ENCODE measurements at regions not wholly inside any gene's neighbourhood (a gene's known extent, or its start where the extent isn't known, plus 50 kb on each side); places are given as distances from the start of the nearest gene placed in this dataset.
A peak's percentile ranks its signal among the peaks of the same experiment; 100 is the strongest.
"Not testable (repeated sequence)": the region's sequence is repeated elsewhere in the genome, so short reads cannot be mapped to it uniquely, and the experiment has no call there.

DNA sequence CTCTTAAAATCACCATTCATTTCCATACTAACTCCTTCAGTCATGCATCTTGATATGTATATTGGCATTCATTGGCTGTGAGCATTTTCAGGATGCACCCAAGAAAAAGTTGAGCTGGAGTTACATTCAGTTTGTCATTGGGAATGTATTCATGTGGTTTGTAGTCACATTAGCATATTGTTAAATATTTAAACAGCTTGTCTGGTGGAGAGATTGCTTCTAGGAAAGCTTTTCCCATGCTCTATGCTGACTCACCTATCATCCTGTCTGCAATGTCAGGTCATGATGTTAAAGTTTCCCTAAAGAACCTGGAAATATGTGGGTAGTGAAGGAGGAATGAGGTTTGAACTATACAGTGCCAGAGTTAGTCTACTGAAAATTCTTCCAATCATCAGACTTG lies 583.6 kb downstream of the GALC start:
- no peak for DNase-seq

DNA sequence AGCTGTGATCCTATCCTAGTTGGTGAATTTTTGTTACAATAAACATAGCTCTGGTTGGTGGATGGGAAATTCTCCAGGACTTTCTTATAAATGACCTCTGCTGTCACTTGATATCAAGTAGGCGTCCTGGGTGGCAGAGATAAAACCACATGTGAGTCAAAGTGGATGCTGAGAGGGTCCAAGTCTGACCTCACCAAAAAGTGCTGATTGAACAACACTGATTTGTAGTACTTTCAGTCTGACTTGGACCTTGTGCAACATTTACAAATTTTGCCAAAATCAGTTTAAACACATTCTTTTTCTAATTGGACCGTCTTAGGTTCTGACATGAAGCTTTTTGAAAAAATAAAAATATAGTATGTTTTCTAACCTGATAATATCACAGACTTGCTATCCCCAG lies 585.6 kb downstream of the GALC start:
- DNase-seq, result peak in 1 of 2 experiments; percentile 42

DNA sequence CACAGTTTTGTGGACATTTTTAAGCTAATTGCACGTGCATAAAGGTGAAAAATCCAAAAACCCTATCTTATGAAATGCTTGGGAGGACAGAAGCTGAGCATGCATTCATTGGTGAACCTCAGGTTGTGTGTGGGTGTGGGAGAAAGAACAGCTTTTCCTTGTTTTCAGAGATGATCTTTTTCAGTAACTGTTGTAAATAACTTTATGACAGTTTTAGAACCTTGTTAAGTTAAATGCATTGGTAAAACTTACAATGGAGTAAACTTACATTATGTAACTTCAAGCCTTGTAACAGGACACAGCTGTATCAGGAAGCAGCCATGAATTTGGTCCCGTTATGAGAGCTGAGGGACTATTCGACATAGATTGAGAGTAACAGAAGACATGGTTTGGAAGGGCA lies 587.4 kb downstream of the GALC start:
- DNase-seq, result no peak

DNA sequence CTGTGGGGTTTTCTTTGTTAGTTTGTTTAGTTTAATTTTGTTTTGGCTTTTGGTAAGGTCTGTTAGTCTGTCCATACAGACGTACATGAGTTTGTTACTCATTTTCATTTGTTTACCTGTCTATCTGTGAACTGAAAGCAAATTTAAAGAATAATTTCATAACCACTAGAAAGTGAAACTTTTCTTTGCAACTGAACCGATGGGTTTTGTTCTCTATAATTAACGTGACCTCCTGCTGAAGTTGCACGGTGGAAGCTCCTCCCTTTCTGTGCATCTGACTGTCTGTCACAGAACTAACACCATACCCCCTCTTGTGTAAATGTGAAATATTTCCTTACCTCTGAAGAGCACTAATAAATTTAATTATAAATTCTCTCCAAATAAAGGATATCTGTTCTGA lies 595.5 kb downstream of the GALC start:
- DNase-seq, result no peak

DNA sequence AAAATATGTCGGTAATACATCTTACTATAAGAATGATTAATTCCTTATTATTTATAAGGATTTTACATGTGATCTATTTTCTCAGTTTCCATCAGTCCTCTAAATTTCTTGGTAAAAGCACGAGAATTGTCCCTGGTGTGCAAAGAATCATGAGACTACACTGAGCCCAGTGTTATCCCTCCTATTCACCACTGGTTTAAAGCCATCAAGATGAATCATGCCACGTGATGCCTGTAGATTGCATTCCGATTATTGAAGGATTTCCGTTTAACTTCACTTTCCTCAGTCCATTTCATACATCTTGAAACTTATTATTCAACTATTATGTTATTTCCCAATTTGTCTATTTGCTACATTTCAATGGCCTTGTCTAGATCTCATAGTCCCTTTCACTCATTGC lies 601.9 kb downstream of the GALC start:
- no peak for DNase-seq

DNA sequence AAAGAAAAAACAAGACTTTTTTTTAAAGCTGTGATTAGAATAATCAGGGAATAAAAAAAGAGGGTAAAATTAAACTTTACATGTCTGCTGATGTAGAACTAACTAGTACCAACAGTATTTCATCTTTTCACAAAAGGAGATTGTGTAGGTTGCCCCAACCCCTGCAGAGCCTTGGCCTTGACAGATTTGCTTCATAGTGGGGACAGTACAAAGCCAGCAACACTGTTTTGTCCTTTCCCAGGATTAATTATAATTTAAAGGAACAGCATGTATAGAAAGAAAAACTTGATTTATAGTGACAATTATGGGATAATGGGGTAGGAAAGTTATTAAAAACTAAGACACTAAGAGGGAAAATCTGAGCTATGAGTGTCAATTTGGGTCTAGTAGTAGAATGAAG lies 604.0 kb downstream of the GALC start:
- DNase-seq, result no peak

DNA sequence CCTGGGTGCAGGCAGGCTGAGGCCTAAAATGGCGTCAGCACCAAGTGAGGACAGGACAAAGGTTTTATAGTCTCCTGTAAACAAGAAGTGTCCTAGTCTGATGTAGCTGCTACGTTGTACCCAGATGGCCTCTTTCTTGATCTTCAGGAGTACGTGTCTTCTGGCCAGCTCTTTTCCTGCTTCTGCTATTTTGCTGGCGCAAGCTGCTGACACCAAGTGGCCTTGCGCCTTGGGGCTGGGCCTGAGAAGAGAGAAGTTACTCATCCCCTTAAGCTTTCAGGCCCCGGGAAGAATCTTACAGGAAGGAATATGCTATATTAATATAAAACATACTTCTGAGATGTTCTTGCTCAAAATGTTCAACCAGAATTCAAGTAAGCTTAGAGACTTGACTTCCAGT lies 605.2 kb downstream of the GALC start:
- DNase-seq, result no peak

DNA sequence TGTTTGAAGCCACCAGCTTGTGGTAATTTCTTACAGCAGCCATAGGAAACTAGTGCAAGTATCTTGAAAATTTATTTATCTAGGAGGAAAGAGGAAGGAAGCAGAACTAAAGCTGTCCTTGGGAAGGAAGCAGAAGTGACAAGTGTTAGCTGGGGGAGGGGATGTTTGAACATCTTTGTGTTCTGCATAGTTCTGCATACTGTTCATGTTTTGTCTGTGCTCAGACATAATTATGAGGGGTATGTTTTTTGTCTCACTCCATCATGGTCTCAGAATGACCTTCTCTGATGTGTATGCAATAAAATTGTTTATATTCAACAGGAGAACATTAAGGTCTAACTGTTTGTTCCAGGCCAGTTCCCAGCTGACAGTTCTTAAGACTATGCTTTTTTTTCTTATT lies 606.5 kb downstream of the GALC start:
- no peak for DNase-seq

DNA sequence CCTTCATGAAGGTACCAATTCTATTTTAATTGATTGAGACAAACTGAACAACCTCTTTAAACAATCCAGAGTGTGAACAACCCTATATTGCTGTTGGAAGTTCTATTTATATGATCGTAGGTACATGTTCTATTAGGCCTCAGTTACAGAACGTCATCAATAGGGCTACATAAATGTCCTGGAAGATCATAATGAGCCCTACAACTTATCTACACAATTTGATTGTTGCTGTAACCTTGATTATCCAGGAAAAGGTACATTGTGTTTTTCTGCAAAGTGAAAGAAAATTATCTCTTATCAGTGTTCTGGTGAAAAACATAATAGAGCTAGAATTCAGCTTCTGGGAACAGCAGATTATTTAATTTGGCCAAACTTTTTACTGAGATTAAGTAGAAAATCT lies 612.9 kb downstream of the GALC start:
- DNase-seq, result no peak

DNA sequence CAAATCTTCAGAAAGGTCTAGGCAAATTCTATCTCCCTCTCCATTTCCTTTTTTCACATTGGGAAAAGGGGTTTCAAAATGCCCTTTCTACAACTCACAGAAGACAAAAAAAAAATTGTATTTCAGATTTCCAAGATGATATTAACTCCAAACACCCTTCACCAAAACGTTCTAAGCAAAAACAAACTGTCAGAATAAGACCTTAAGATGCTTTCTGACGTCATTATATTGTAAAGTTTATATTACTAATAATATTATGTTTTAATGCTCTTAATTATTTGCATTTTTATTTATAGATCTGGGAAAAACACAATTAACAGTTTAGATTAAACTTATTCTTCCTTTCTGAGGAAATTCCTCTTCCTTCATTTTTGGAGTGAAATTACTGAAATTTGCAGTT lies 624.2 kb downstream of the GALC start:
- no peak for DNase-seq

DNA sequence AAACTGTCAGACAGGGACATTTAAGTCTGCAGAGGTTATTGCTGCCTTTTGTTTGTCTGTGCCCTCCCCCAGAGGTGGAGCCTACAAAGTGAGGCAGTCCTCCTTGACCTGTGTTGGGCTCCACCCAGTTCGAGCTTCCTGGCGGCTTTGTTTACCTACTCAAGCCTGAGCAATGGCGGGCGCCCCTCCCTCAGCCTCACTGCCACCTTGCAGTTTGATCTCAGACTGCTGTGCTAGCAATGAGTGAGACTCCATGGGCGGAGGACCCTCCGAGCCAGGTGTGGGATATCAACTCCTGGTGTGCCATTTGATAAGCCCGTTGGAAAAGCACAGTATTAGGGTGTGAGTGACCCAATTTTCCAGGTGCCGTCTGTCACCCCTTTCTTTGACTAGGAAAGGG lies 632.7 kb downstream of the GALC start:
- not testable (repeated sequence) for DNase-seq

DNA sequence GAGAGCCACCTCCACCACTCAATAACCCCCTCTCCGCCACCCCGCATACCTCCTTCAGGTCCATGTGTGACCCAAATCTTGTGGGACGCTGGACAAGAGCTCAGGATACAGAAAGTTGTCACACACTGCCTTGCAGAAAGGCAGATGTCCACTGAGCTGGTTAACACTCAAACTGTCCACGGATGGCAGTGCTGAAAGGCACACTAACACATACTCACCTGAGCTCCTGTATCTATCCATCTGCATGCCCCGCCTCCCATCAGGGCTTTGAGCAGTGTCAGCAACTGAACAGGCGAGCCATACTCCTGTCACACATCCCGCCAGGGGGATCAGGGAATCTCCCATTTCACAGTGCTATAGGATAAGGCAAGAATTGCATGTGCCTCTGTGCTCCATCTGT lies 642.0 kb downstream of the GALC start:
- no peak for DNase-seq

DNA sequence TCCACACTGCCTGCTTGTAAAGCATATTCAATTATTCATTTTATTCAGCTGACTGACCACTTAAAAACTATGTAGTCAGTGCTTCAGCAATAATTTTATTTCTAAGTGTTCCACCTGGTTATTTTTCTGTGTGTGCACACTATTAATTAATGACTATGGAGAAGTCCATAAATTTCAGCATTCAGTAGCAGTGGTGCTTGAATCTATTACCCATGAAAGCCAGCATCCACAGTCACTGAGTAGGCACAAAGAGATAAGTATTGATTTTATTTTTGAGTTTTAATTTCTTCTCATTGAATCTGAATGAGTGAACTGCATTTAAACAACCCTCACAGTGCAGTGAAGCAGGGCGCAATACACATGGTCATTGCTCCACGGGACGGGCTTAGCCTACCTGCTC lies 643.1 kb downstream of the GALC start:
- DNase-seq, result no peak

DNA sequence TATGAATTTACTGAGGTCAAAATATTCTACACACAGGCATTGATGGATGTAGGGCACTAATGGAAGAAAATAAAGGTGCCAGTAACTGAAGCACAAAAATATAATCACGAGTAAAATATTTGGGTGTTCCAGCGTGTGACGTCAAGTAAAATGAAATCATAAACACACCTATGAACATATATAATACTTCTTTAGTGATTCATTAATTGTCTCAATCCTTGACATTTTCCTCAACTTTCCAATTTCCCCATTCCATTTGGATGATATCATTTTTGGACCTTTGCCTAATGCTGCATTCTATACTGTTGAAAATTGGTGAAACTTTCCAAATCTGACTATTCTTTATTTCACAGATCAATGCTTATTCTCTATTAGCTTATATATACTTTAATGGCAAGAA lies 649.3 kb downstream of the GALC start:
- DNase-seq, result no peak

DNA sequence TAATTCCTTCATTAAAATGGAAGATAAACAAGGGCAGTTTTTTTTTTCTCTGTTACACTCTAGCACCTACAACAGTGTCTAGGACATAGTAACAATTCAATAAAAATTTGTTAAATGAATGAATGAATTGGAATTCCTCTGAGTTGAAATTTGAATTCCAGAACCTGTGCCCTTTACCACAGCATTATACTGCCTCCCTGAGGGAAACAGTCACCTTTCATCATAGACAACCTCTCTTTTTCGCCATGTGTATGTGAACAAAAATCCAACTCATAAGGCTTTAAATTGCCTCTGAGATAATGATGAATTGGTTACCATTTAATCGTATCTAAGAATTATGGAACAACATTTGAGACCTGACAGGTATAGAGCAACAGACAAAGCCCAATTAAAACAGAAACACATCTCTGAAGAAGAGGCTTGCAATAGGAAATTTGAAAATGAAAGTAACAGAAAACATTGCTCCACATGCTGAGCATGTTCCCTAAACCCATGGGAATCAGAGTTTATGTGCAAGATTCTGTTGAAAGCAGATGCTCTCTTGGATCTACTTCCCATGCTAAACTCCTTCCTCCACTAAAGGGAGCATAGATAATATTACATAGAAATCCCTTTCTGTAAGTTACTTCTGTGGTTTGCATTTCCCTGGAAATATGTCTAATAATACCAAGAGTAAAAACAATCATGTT lies 657.8 kb downstream of the GALC start:
- peak in 1 of 2 experiments; percentile 21 for DNase-seq

DNA sequence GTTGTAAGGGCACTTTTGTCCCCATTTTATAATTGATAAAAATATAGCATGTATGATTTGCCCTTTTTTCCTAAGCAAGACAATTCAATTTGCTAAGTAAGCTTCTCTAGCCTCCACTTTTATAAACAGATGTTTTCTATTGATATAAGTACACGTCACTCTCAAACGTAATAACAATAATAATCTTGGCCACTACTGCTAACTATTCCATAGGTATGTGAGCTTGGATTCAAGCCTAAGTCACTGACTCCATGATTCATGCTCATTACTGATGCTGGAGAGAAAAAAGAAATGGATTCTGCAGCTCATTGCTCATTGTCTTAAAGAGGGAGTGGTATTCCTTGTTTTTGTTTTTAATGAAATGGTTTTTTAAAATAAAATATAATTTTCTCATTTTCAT lies 661.0 kb downstream of the GALC start:
- DNase-seq, result no peak

DNA sequence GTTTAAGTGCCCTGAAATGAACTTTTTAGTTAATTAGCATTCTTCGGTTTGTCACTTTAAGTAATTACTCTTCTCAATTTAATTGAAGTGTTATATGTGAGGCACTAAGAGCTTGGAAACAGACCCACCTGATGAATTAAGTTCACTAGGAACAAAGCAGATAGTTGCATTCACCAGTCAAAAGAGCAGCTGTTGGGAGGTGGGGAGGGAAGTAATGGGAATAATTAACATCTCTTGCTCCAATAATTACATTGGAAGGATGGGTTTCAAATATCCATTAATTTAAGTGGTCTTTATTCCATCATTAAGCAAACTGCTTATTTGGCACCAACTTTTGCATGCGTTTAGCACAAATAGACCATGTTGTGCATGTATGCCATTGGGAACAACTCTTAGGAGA lies 667.2 kb downstream of the GALC start:
- peak; percentile 80 to 90 for DNase-seq

DNA sequence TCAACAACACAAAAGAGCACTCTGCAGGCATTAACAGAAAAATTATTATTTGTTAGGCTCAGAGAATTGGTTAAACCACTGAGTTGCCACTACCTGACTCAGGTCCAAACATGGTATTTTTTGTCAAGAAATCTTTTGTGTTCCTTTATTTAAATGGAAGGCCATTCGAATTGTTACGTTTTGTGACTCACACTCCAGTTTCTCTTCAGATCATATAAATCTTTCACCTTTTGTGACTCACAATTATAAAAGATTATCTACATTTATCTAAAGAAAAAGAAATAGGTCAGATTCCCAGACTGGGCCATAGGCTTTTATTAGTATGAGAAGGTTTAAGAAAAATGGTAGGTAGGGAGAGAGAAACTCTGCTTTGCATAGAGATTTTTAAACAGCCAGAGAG lies 669.8 kb downstream of the GALC start:
- DNase-seq, result no peak

DNA sequence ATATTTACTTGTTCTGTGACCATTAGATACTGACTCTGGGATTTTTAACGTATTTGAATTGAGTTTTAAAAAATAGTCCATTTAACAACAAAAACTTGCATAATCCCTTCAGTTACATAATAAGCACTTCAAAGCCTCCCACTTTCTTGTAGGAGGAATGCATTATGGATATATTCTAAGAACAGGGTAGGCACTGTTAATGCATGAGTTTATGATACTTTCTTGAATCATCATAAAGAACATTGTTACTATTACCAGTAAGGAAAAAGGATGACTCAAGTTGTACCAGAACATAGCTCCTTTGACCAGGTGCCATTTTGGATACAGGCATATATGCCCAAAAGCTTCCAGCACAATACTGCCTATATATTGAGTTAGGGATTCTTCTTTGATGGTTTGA lies 671.4 kb downstream of the GALC start:
- DNase-seq, result no peak

DNA sequence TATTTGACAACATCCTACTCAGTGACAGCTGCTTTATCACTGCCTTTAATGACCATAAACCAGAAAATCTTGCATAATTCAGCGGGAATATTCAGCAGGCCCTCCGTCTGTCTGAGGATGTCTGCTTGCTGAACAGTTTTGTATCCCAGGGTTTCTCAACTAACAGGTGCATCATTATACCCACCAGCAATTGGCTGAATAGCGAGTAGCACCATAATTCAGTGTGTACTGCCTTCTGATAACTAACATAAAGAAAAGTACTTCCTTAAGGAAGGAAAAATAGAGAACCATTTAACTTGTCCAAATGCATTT lies 680.1 kb downstream of the GALC start:
- peak in 1 of 2 experiments; percentile 17 for DNase-seq

DNA sequence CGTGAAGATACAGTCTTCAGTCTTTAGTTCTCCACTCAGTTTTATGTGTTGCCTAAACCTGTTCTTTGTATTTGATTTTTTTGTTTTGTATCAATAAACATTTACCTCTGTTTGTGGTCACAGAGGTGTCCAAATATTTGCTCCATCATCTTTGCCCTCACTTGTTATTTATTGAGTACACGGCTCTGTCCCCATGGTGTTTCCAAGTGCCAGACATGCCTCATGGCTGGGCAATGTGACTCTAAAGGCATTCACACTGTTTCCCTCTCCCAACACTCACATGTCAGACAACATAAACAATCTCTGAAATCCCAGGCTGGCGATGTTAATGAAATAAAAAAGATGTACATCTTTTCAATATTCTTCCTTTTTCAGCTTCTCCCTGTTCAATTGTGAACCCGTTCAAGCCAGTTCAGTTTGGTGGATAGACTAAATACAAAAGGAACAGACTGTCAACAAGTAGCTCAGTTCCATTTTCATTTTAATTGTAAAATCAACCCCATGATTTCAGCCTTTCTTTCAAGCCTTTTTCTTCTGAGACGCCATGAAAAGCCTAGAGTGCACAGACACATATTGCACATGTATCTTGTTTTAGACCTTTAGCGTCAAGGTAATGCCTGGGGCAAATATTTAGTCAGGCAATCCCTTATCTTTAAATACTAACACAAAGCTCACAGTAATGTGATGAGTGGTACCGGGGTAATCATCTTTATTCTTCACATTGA lies 680.7 kb downstream of the GALC start:
- DNase-seq, result no peak

DNA sequence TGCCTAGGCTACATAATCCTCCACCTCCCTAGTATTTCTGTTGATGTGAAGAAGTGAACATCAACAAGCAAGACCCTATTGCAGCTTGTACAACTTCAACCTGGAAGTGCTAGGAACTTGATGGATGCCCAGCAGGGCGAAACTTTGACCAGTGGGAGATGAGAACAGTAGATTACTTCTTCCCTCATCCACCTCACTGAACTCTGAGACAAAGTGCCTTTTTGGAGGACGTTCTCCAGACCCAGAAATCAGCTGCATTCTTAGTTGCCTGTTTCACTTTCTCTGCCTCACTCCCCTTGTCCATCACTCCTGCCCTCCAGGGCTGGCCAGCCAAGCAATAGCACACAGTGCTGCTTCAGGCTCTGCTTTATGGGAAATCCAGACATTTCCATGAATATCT lies 683.4 kb downstream of the GALC start:
- DNase-seq, result no peak

DNA sequence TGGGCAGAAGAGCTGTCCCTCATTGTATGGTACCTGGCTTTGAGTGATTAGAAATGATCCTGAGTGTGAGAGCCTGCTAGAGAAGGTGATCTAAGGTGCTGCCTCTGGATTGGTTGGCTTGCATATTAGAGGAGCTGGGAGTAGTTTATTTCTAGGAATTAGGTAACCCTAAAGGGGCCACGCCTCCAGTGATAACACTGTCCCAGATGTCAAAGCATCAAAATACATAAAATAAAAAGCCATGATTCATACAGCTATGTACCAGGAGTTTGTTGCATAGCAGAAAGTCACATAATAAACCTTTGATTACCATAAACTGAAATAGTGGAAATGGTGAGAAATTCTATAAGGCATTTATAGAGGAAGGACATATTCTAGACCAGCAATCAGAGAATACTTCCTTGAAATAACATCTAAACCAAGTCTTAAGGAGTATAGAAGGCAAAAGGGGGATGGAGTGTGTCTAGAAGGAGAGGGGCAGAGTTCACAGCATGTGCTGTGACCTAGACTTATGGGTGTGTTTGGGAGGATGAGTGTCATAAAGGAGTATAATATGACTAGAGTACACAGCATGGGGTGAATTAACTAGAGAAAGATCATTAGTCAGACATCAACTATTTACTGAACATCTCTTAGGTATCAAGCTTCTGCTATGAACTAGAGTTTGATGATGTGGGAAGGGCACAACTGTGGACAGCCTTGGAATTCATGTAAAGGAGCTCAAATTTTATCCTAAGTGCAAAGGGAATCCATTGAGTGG lies 686.4 kb downstream of the GALC start:
- DNase-seq, result no peak

DNA sequence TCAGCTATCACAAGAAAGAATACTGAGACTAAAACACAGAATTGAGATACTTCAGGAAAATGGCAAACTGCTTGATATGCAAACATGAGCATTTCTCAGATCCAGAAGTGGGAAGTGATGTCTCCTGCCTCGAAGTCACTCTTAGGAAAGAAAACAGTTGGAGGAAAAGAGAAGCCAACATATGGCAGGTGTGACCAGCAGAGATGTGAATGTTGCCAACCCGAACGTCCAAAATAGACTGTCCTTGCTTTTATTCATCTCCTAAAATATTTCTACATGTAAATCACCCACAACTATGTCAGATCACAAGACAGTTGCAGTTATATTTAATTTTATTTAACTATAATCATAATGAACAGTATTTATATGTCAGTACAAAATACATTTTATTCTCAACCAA lies 687.6 kb downstream of the GALC start:
- no peak for DNase-seq

Data from NCI-H524 (cell line).